ENCODE measurements at regions not wholly inside any gene's neighbourhood (a gene's known extent, or its start where the extent isn't known, plus 50 kb on each side); places are given as distances from the start of the nearest gene placed in this dataset.

DNA sequence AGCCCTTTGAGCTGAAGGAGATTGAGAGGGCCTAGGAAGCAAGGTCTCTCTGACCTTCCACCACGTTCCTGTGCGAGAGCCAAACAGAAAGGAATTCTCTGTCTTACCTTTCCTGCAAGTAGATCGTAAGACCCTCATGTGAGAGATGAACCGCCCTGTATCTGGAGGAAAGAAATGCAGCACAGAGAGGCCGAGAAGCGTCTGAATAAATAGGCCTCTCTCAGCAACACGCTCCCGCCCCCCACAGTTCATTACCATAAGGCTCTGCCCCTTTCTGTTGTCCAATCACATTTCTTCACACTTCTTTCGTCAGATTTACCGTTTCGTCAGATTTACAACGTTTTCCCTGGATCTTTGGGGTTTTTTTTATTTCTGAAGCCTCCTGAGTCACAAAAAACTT, 90.3 kb downstream of the BLID start:
- POLR2A ChIA-PET = no interaction called here

DNA sequence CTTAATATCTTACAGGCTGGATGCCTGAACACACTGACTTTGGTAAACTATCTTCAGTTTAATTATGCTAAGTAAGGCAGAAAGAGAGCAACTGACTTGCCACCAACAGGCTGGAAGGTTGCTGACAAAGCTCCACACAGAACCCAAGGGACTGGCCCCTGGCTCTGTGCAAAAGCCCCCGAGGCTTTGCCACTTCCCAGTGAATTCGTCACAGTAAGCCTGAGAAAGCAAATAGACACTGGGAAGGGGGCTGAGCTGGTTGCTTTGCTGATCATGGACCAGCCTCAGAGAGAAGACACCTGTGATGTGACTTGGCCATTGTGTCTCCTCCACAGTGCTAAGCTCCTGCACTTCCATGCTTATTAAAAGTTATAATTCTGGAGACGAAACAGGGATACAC, 91.7 kb downstream of the BLID start:
- TF ChIP-seq RXRA (IDR thresholded peaks at IDR 0.05; ENCODE audit: borderline replicate concordance, low read depth) (no peak), YY1 (IDR thresholded peaks at IDR 0.05; ENCODE audit: low read depth) (no peak), SMC3 (IDR thresholded peaks at IDR 0.05; ENCODE audit: low read depth, low read length) (no peak)
- TF ChIP-seq, protein P1, sequence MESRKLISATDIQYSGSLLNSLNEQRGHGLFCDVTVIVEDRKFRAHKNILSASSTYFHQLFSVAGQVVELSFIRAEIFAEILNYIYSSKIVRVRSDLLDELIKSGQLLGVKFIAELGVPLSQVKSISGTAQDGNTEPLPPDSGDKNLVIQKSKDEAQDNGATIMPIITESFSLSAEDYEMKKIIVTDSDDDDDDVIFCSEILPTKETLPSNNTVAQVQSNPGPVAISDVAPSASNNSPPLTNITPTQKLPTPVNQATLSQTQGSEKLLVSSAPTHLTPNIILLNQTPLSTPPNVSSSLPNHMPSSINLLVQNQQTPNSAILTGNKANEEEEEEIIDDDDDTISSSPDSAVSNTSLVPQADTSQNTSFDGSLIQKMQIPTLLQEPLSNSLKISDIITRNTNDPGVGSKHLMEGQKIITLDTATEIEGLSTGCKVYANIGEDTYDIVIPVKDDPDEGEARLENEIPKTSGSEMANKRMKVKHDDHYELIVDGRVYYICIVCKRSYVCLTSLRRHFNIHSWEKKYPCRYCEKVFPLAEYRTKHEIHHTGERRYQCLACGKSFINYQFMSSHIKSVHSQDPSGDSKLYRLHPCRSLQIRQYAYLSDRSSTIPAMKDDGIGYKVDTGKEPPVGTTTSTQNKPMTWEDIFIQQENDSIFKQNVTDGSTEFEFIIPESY (IDR thresholded peaks at IDR 0.05; ENCODE audit: borderline replicate concordance, low read depth) = no peak
- H3K9me2 ChIP-seq = no peaks in the 10 kb centered on the region
- no peaks in the 10 kb centered on the region for H3K27me3 ChIP-seq (ENCODE audit: insufficient read depth)
- peaks cover 0 to 4% of the 10 kb centered on the region in 2 experiments for H3K36me3 ChIP-seq (replicated peaks in 1 of 2; ENCODE audit: control insufficient read depth in 1 of 2, insufficient read depth in 2 of 2, low read length in 1 of 2)
- H3K4me2 ChIP-seq = no peak overlapping the region
- no peak overlapping the region for H2AFZ ChIP-seq (ENCODE audit: low read depth)
- no peak overlapping the region for H3K4me3 ChIP-seq (ENCODE audit: low read depth in 2 of 2, low read length in 1 of 2)
- peaks cover 16% of the 10 kb centered on the region for H3F3A ChIP-seq (replicated peaks; ENCODE audit: insufficient read depth)
- POLR2A ChIA-PET = no interaction called here
- H3K79me2 ChIP-seq (ENCODE audit: insufficient read depth) = no peaks in the 10 kb centered on the region
- no peak overlapping the region for H3K27ac ChIP-seq (ENCODE audit: low read depth in 2 of 2, low read length in 1 of 2)
- WGBS (ENCODE audit: low lambda C conversion rate) = 61% methylated on average over 3 of the region's 3 CpGs
- no peak overlapping the region for H3K9ac ChIP-seq
- peaks cover 0 to 9% of the 10 kb centered on the region in 2 experiments; a peak in 3 of 4 replicates for H3K4me1 ChIP-seq (ENCODE audit: control insufficient read depth in 1 of 2, insufficient read depth in 2 of 2, low read depth in 1 of 2, low read length in 1 of 2)
- CTCF ChIA-PET = interaction anchor here (0.6 kb wide), 1 partner anchor 77 kb away, joined by 3 read pairs; no protein-coding TSS in a partner anchor
- DNase-seq = no peak
- H3K9me3 ChIP-seq = no peaks in the 10 kb centered on the region
- no peaks in the 10 kb centered on the region for H4K20me1 ChIP-seq (ENCODE audit: insufficient read depth)

More for the DNA sequence above, 90.3 kb downstream of the BLID start:
- TF ChIP-seq RFX5 (IDR thresholded peaks at IDR 0.05; ENCODE audit: low read length) (no peak), NRF1 (IDR thresholded peaks at IDR 0.05; ENCODE audit: low read depth, low read length) (no peak), EP300 (IDR thresholded peaks at IDR 0.05; ENCODE audit: borderline replicate concordance in 1 of 2, low read depth in 1 of 2, low read length in 1 of 2) (no peak), EZH2phosphoT487 (IDR thresholded peaks at IDR 0.05; ENCODE audit: borderline replicate concordance, low read depth) (no peak), MXI1 (IDR thresholded peaks at IDR 0.05; ENCODE audit: low read depth, low read length) (no peak), YY1 (IDR thresholded peaks at IDR 0.05; ENCODE audit: low read depth) (no peak), FOXJ3 (CRISPR knock-in tag; IDR thresholded peaks at IDR 0.05) (no peak)
- TF ChIP-seq, protein P2, sequence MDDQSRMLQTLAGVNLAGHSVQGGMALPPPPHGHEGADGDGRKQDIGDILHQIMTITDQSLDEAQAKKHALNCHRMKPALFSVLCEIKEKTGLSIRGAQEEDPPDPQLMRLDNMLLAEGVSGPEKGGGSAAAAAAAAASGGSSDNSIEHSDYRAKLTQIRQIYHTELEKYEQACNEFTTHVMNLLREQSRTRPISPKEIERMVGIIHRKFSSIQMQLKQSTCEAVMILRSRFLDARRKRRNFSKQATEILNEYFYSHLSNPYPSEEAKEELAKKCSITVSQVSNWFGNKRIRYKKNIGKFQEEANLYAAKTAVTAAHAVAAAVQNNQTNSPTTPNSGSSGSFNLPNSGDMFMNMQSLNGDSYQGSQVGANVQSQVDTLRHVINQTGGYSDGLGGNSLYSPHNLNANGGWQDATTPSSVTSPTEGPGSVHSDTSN (IDR thresholded peaks at IDR 0.05) = no peak
- 94% methylated on average over 12 of the region's 12 CpGs for WGBS (ENCODE audit: low lambda C conversion rate)
- CTCF ChIA-PET = interaction anchor here (0.9 to 1.5 kb wide), 4 partner anchors 11 to 480 kb away, joined by 3 to 6 read pairs (median 3); no protein-coding TSS in a partner anchor
- no peaks in the 10 kb centered on the region for H3K79me2 ChIP-seq (ENCODE audit: insufficient read depth)
- H3K4me1 ChIP-seq (ENCODE audit: control insufficient read depth in 1 of 2, insufficient read depth in 2 of 2, low read depth in 1 of 2, low read length in 1 of 2) = no peaks in the 10 kb centered on the region; a peak in 1 of 4 replicates
- H2AFZ ChIP-seq (ENCODE audit: low read depth) = no peak overlapping the region
- no peaks in the 10 kb centered on the region for H3K9me3 ChIP-seq
- no peaks in the 10 kb centered on the region for H4K20me1 ChIP-seq (ENCODE audit: insufficient read depth)
- H3K4me3 ChIP-seq (ENCODE audit: low read depth in 2 of 2, low read length in 1 of 2) = no peak overlapping the region
- peaks cover 0 to 4% of the 10 kb centered on the region in 2 experiments for H3K36me3 ChIP-seq (replicated peaks in 1 of 2; ENCODE audit: control insufficient read depth in 1 of 2, insufficient read depth in 2 of 2, low read length in 1 of 2)
- DNase-seq = no peak
- no peak overlapping the region for H3K27ac ChIP-seq (ENCODE audit: low read depth in 2 of 2, low read length in 1 of 2)
- H3K27me3 ChIP-seq (ENCODE audit: insufficient read depth) = no peaks in the 10 kb centered on the region
- no peak overlapping the region for H3K4me2 ChIP-seq
- H3K9me2 ChIP-seq = no peaks in the 10 kb centered on the region
- peaks cover 3% of the 10 kb centered on the region for H3F3A ChIP-seq (replicated peaks; ENCODE audit: insufficient read depth)
- H3K9ac ChIP-seq = no peak overlapping the region
